22Rv1 (cell line): ENCODE measurements at regions not wholly inside any gene's neighbourhood (a gene's known extent, or its start where the extent isn't known, plus 50 kb on each side); places are given as distances from the start of the nearest gene placed in this dataset.
"Not testable (repeated sequence)": the region's sequence is repeated elsewhere in the genome, so short reads cannot be mapped to it uniquely, and the experiment has no call there.

ENCODE experiments used
- H3K27ac ChIP-seq: fragments of 450-650 bp; 2 replicates; pipeline ENCODE4 v1.5.1; 2017
- CTCF ChIP-seq: fragments of 450-650 bp; IDR thresholded peaks from 2 replicates; pipeline ENCODE4 v1.5.1; 2017; ENCODE audit warnings: mild to moderate bottlenecking
- ZFX ChIP-seq: fragments of 450-650 bp; IDR thresholded peaks from 2 replicates; pipeline ENCODE4 v1.6.1; 2017; ENCODE audit warnings: antibody characterized with exemption, borderline replicate concordance

DNA sequence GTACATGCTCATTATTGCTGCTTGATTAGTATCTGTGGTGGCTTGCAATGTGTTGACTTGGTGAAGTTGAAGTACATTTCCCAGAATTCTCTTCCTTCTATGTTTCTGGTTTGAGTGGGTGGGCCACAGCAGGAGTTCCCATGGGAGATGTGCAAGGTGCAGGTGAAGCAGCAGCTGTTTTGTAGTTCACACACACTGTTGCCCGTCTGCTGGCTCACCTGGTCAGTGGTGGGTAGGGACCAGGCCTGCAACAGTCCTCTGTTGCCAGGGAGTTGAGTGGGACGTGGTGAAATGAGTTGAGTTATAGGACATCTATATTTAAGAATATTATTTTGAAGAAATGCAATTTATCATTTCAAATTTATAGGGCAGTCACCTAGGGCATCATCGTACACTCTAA lies 417.4 kb downstream of the TMEM135 start:
- no peak overlapping the region for H3K27ac ChIP-seq
- no peak for TF ChIP-seq ZFX
- TF ChIP-seq CTCF, result no peak

DNA sequence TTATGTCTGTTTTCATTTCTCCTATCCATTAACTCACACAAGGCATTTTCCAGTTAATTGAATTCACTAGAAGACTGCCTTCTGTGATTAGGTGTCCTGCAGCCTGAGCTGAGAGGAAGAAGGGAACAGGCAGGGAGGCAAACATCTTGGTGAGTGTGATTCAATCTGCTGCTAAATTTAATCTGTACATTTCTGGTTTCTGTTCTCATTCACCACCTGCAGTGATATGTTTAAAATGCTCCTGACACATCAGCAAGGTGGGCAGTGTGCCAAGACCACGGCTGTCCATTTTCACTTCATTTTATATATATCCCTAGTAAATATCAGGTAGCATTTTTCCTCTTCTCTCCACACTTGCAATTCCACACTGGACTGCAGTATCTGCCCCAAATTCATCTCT lies 416.5 kb downstream of the TMEM135 start:
- no peak overlapping the region for H3K27ac ChIP-seq
- TF ChIP-seq CTCF (no peak), ZFX (no peak)

DNA sequence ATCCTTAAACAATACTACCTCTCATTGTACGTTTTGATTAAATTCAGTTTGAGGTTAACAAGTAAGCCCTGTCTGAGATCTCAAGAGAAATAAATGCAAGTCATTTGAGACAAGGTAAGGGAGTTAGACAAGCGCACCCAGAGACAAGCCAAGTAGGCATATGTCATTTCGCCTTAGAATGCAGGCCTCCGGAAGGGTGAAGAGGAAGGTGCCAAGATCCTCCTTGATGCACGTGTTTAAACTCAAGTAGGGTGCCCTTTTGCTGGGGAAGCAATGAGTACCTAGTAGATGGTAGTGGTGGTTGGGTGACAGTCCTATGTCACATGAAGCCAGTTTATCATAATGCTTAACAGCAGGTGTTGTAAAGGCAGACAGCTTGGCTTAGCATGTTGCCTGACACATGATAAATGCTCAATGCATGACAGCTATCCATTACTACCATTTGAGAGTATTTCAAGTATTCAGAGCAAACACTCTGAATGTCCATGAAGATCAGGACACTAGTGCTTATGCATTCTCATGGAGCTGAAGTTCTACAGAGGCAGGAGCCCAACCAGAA lies 415.9 kb downstream of the TMEM135 start:
- no peak for TF ChIP-seq ZFX
- TF ChIP-seq CTCF, result no peak
- H3K27ac ChIP-seq, result no peak overlapping the region

DNA sequence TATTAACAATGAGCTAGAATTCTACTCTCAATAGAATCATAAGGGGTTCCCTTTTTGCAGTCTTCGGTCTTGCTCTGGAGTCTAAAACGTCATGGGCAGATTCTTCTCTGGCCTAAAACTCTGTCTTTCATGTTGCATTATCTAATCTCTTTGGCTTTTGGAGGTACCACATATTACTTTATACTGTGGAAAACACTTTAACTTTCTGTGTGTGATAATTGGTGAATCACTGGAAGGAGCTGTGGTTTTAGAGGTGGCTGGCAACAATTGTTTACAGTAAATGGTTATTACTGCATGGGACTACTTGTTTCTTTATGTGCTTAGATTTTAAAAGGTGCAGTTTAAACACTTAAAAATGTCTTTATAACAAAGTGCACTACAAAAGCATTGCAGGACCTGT lies 414.3 kb downstream of the TMEM135 start:
- H3K27ac ChIP-seq, result not testable (repeated sequence)

DNA sequence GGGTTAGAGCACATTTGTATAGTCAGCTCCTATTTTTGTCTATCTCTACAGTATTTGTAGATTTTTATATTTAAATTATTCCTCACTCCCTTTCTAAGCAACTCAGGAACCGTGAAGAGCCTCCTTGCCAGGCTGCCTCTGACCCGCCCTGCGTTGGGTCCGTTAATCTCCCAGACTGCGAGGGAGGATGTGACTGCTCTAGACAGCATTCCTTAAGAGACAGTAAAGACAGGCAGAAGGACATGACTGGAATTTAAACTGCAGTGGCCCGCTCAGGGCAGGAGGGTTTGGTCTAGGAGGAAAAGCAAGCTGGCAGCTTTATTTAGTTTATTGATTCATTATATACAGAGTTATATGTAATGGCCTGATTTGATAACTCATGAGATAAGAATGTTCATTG lies 413.7 kb downstream of the TMEM135 start:
- TF ChIP-seq CTCF (no peak), ZFX (no peak)
- H3K27ac ChIP-seq, result no peak overlapping the region

DNA sequence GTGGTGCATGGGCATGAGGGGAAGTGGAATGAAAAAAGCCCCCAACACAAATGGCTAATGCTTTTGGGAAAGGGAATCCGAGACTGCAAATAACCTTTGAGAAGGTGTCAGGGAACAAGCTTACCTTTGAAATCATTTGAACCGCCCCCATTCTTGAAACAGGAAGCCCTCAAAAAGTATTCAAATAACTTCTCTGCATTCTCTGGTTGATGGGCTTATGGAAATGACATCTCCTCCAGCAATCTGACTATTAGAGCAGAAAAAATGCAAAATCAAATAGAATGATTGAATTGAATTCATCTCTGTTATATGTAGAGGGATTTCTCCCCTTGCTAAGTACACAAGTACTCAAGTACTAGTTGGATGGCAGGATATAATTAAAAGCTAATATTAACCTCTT lies 409.9 kb downstream of the TMEM135 start:
- H3K27ac ChIP-seq, result no peak overlapping the region
- TF ChIP-seq CTCF (no peak), ZFX (no peak)

DNA sequence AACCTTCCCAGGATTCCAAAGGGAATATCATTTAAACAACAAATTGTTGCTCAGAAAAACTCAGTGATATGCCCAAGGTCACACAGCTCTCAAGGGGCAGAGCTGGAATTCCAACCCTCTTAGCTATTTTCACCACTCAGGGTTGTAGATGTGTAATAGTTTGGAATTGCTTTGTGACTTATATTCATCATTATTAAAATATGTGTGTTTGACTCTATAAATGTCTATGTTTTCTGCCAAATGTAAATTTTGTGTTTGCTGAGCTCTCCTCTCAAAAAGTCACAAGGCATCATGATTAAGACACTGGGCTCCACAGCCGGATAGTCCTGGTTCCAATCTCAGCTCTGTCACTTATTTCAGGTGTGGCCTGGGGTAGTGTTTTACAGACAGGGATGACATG lies 407.3 kb downstream of the TMEM135 start:
- TF ChIP-seq ZFX (no peak), CTCF (no peak)
- no peak overlapping the region for H3K27ac ChIP-seq

- no peak for TF ChIP-seq ZFX
- no peak for TF ChIP-seq CTCF
Measured at GRCh38 chr11:87443707-87444106, 406.0 kb downstream of the TMEM135 start.

More at GRCh38 chr11:87443707-87444106, 406.0 kb downstream of the TMEM135 start:
- no peak overlapping the region for H3K27ac ChIP-seq
